ENCODE measurements at regions not wholly inside any gene's neighbourhood (a gene's known extent, or its start where the extent isn't known, plus 50 kb on each side); places are given as distances from the start of the nearest gene placed in this dataset.

DNA sequence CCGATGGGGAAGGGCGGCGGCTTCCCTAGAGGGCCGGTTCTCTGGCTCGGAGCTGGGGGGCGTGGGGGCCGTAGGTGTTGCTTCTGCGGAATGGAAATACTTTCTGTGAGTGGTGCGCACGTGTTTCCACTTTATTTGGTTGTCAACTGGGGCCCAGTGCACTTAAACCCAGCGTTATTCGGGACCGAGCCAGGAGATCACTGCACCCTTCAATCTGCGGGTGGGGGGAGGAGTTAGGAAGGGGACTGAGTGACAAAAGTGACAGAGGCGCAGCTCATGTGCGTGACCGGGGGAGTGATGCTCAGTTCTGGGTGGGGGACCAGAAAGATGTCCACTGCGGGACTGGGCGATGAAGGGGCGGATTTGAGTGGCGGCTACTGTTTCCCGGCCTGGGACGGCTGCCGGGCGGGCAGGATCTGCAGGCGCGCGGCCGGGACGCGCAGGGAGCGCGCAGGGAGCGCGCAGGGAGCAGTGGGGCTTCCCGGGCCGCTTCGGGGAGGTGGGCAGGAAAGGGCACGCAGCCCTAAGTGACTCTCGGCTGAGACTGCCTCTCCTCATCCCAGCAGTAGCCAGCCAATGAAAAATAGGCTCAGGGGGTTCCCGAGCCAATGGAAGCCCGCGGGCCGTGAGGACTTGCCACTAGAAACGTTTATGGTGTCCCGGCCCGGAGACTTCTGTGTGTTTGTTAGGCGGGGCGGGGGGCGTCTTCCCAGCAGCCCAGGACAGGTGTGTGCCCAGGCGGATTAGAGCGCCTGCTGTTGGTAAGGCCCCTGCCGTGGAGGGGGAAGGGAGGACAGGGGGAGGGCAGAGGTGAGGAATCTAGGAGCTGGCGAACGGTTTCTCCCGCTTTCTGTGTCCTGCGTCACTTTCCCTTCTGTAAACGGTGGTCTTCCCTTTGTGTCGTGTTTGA is 54.3 kb upstream of the KDM7A start (continued):
- TF ChIP-seq PRDM4 (CRISPR knock-in tag; IDR thresholded peaks at IDR 0.05; ENCODE audit: borderline replicate concordance): no peak
- TF ChIP-seq FOXM1 (CRISPR knock-in tag; IDR thresholded peaks at IDR 0.05): no peak
- TF ChIP-seq ZNF850 (CRISPR knock-in tag; conservative IDR thresholded peaks at IDR 0.05): no peak
- TF ChIP-seq FOXK1 (CRISPR knock-in tag; IDR thresholded peaks at IDR 0.05; ENCODE audit: borderline replicate concordance, low read depth): peak; percentile 40; the same call in 1 of the 2 replicates
- no peak for TF ChIP-seq KLF9 (CRISPR knock-in tag; IDR thresholded peaks at IDR 0.05; ENCODE audit: low read depth)
- TF ChIP-seq RXRA (CRISPR knock-in tag; IDR thresholded peaks at IDR 0.05): peak; percentile 65; the same call in 1 of the 2 replicates
- no peak; the same call in 1 of the 2 replicates for TF ChIP-seq ZBED4 (CRISPR knock-in tag; IDR thresholded peaks at IDR 0.05; ENCODE audit: borderline replicate concordance)
- TF ChIP-seq FOXA3 (CRISPR knock-in tag; IDR thresholded peaks at IDR 0.05): no peak; the same call in 1 of the 2 replicates
- TF ChIP-seq GABPB1 (CRISPR knock-in tag; IDR thresholded peaks at IDR 0.05): peak; percentile 47; the same call in 1 of the 2 replicates
- 0 out of 2 replicates have a peak, but pooled peaks have one; percentile 50 for TF ChIP-seq FIP1L1 (IDR thresholded peaks at IDR 0.05; ENCODE audit: borderline replicate concordance, insufficient read depth, low read depth, low read length)
- 0 out of 2 replicates have a peak, but pooled peaks have one; percentile 22 for TF ChIP-seq ZNF138 (CRISPR knock-in tag; IDR thresholded peaks at IDR 0.05; ENCODE audit: low read depth)
- peak; percentile 12; the same call in 1 of the 2 replicates for TF ChIP-seq ARNTL (CRISPR knock-in tag; IDR thresholded peaks at IDR 0.05)
- TF ChIP-seq HES4 (CRISPR knock-in tag; IDR thresholded peaks at IDR 0.05; ENCODE audit: borderline replicate concordance): no peak
- no peak for TF ChIP-seq ZNF33B (CRISPR knock-in tag; IDR thresholded peaks at IDR 0.05)
- TF ChIP-seq KDM3A (CRISPR knock-in tag; IDR thresholded peaks at IDR 0.05; ENCODE audit: low read depth): peak; percentile 59; the same call in 1 of the 2 replicates
- peak; percentile 76; the same call in 1 of the 2 replicates for TF ChIP-seq HIVEP1 (CRISPR knock-in tag; IDR thresholded peaks at IDR 0.05)
- no peak for TF ChIP-seq ZNF232 (CRISPR knock-in tag; IDR thresholded peaks at IDR 0.05; ENCODE audit: borderline replicate concordance)
- TF ChIP-seq, protein P1, sequence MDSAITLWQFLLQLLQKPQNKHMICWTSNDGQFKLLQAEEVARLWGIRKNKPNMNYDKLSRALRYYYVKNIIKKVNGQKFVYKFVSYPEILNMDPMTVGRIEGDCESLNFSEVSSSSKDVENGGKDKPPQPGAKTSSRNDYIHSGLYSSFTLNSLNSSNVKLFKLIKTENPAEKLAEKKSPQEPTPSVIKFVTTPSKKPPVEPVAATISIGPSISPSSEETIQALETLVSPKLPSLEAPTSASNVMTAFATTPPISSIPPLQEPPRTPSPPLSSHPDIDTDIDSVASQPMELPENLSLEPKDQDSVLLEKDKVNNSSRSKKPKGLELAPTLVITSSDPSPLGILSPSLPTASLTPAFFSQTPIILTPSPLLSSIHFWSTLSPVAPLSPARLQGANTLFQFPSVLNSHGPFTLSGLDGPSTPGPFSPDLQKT (CRISPR knock-in tag; IDR thresholded peaks at IDR 0.05; ENCODE audit: borderline replicate concordance): no peak
- TF ChIP-seq TEAD3 (CRISPR knock-in tag; optimal IDR thresholded peaks at IDR 0.05; ENCODE audit: borderline replicate concordance): peak; percentile 49
- TF ChIP-seq ZNF282 (IDR thresholded peaks at IDR 0.05; ENCODE audit: partially characterized antibody): no peak
- TF ChIP-seq GATAD2A (CRISPR knock-in tag; IDR thresholded peaks at IDR 0.05): peak; percentile 63; the same call in 1 of the 2 replicates
- TF ChIP-seq KDM6A (CRISPR knock-in tag; IDR thresholded peaks at IDR 0.05; ENCODE audit: low read depth): no peak

Measured in HepG2 (cell line).